IMR-90 (cell line): ENCODE measurements at regions not wholly inside any gene's neighbourhood (a gene's known extent, or its start where the extent isn't known, plus 50 kb on each side); places are given as distances from the start of the nearest gene placed in this dataset.

Experiments used
- ATAC-seq: fragments of 200-7000 bp; cut with Tn5 transposase; 2 replicates; pipeline ENCODE4 v1.9.1; 2020; ENCODE audit warnings: low read depth, mild to moderate bottlenecking, moderate library complexity
- BruUV-seq: library from RNA; stranded (reverse); fragments of 400-500 nt; replicated peaks from 2 replicates; lab custom pipeline; 2021; lab: Mats Ljungman, UMichigan
- CTCF ChIA-PET: fragments of 300-600 bp; formaldehyde crosslinking; extraction: SDS; loops from one replicate; lab custom pipeline; 2021; ENCODE audit warnings: antibody characterized with exemption; lab: Yijun Ruan, JAX
- POLR2A ChIA-PET: fragments of 300-600 bp; sonication (Branson Sonifier 250); formaldehyde crosslinking; loops from one replicate; lab custom pipeline; 2022; ENCODE audit warnings: antibody characterized with exemption; ENCODE audit not compliant: unreplicated experiment; lab: Charles Lee
- DNase-seq: peaks from one replicate; pipeline ENCODE4 v3.0.0; 2013
- H2AFZ ChIP-seq: replicated peaks from 2 replicates; pipeline ENCODE3; 2013; ENCODE audit warnings: low read length, mild to moderate bottlenecking; ENCODE audit not compliant: poor library complexity
- H2AK5ac ChIP-seq: 2 replicates; pipeline ENCODE4 v1.6.1; 2013; ENCODE audit warnings: low read depth, low read length, inconsistent platforms
- H2AK9ac ChIP-seq: replicated peaks from 2 replicates; pipeline ENCODE3; 2013; ENCODE audit warnings: mild to moderate bottlenecking, low read depth, low read length, moderate library complexity; ENCODE audit not compliant: poor library complexity
- H2BK120ac ChIP-seq: 2 replicates; pipeline ENCODE4 v1.6.1; 2013; ENCODE audit warnings: low read depth, low read length, inconsistent platforms
- H2BK15ac ChIP-seq: 3 replicates; pipeline ENCODE4 v1.6.1; 2013; ENCODE audit warnings: low read depth, low read length, inconsistent platforms
- H2BK20ac ChIP-seq: 2 replicates; pipeline ENCODE4 v1.6.1; 2013; ENCODE audit warnings: low read depth, mild to moderate bottlenecking, inconsistent platforms, low read length, moderate library complexity
- H2BK5ac ChIP-seq: 2 replicates; pipeline ENCODE4 v1.6.1; 2013; ENCODE audit warnings: mild to moderate bottlenecking, low read depth, low read length, inconsistent platforms; ENCODE audit not compliant: poor library complexity, severe bottlenecking
- H3K14ac ChIP-seq: replicated peaks from 2 replicates; pipeline ENCODE4 v1.6.1; 2013; ENCODE audit warnings: low read depth, low read length, inconsistent platforms
- H3K18ac ChIP-seq: 2 replicates; pipeline ENCODE4 v1.6.1; 2013; ENCODE audit warnings: low read depth, low read length, control low read depth
- H3K23ac ChIP-seq: 2 replicates; pipeline ENCODE4 v1.6.1; 2013; ENCODE audit warnings: low read depth, low read length, inconsistent platforms
- H3K27ac ChIP-seq: 2 replicates; pipeline ENCODE4 v1.5.1; 2013; ENCODE audit warnings: mild to moderate bottlenecking, control low read depth, low read length; ENCODE audit not compliant: insufficient read depth
- H3K27me3 ChIP-seq: 2 replicates; pipeline ENCODE4 v1.6.1; 2013; ENCODE audit warnings: low read length; ENCODE audit not compliant: control insufficient read depth, insufficient read depth
- H3K36me3 ChIP-seq: 2 replicates; pipeline ENCODE4 v1.6.1; 2013; ENCODE audit warnings: low read length, mixed read lengths; ENCODE audit not compliant: control insufficient read depth, insufficient read depth
- H3K4ac ChIP-seq: 2 replicates; pipeline ENCODE4 v1.6.1; 2013; ENCODE audit warnings: low read depth, low read length, inconsistent platforms
- H3K4me1 ChIP-seq: 2 replicates; pipeline ENCODE4 v1.6.1; 2013; ENCODE audit warnings: low read length, mixed read lengths; ENCODE audit not compliant: control insufficient read depth, insufficient read depth
- H3K4me2 ChIP-seq: 2 replicates; pipeline ENCODE4 v1.6.1; 2013; ENCODE audit warnings: low read depth, mild to moderate bottlenecking, control low read depth, low read length, moderate library complexity
- H3K4me3 ChIP-seq: 2 replicates; pipeline ENCODE4 v1.5.1; 2013; ENCODE audit warnings: low read depth, mild to moderate bottlenecking, control low read depth, low read length, moderate library complexity; ENCODE audit not compliant: insufficient read depth
- H3K56ac ChIP-seq: 2 replicates; pipeline ENCODE4 v1.6.1; 2013; ENCODE audit warnings: low read length, inconsistent platforms; ENCODE audit not compliant: insufficient read depth; ENCODE audit errors: extremely low read depth
- H3K79me1 ChIP-seq, 2 experiments: 2 replicates each; pipeline ENCODE4 v1.6.1; 2013; ENCODE audit warnings: low read length in 2 of 2, inconsistent platforms in 1 of 2, low read depth in 1 of 2
- H3K9ac ChIP-seq: 2 replicates; pipeline ENCODE4 v1.6.1; 2013; ENCODE audit warnings: low read depth, low read length, control low read depth
- H3K9me1 ChIP-seq: 2 replicates; pipeline ENCODE4 v1.6.1; 2013; ENCODE audit warnings: low read length, inconsistent platforms; ENCODE audit not compliant: insufficient read depth
- H3K9me3 ChIP-seq: 2 replicates; pipeline ENCODE4 v1.6.1; 2013; ENCODE audit warnings: low read length; ENCODE audit not compliant: control insufficient read depth, insufficient read depth
- H4K20me1 ChIP-seq: 2 replicates; pipeline ENCODE4 v1.6.1; 2013; ENCODE audit warnings: low read length, inconsistent platforms; ENCODE audit not compliant: insufficient read depth
- H4K5ac ChIP-seq: 2 replicates; pipeline ENCODE4 v1.6.1; 2013; ENCODE audit warnings: mild to moderate bottlenecking, low read depth, low read length, control low read depth
- H4K8ac ChIP-seq, 2 experiments: 2 replicates each; pipeline ENCODE4 v1.6.1; 2013; ENCODE audit warnings: low read depth in 2 of 2, low read length in 2 of 2, control low read depth in 1 of 2, inconsistent platforms in 1 of 2
- H4K91ac ChIP-seq: 2 replicates; pipeline ENCODE4 v1.6.1; 2013; ENCODE audit warnings: low read depth, low read length, inconsistent platforms; ENCODE audit not compliant: insufficient read depth
- CEBPB ChIP-seq: IDR thresholded peaks from 2 replicates; pipeline ENCODE4 v1.6.1; 2012; ENCODE audit warnings: low read depth, low read length, improper control_type of control experiment
- FOS ChIP-seq: fragments of 150-350 bp; IDR thresholded peaks from 2 replicates; pipeline ENCODE4 v1.6.1; 2016; ENCODE audit warnings: low read depth, low read length
- MAFK ChIP-seq: IDR thresholded peaks from 2 replicates; pipeline ENCODE4 v1.6.1; 2012; ENCODE audit warnings: low read depth, low read length, improper control_type of control experiment
- RFX5 ChIP-seq: IDR thresholded peaks from 2 replicates; pipeline ENCODE4 v1.8.0; 2012; ENCODE audit warnings: low read depth, mild to moderate bottlenecking, low read length, moderate library complexity
- SMC3 ChIP-seq: fragments of 150-350 bp; IDR thresholded peaks from 2 replicates; pipeline ENCODE4 v1.6.1; 2016; ENCODE audit warnings: low read depth, mild to moderate bottlenecking, antibody characterized with exemption, low read length, moderate library complexity
- dilution Hi-C: fragments of 300-500 bp; cut with HindIII; formaldehyde crosslinking; loops from one replicate; pipeline ENCODE4 v1.14.3; 2018; ENCODE audit warnings: low sequenced_read_pairs; ENCODE audit not compliant: unreplicated experiment
- in situ Hi-C: fragments of 300-500 bp; cut with MboI; formaldehyde crosslinking; loops from 3 replicates; pipeline ENCODE4 v1.14.3; 2019; ENCODE audit warnings: low sequenced_read_pairs, inconsistent platforms, mixed read lengths
- intact Hi-C: fragments of 100-400 bp; cut with micrococcal nuclease; formaldehyde crosslinking; loops from 2 replicates; pipeline ENCODE4 v1.10.0; 2022
- TF ChIP-seq, protein P1 (sequence below): fragments of 150-350 bp; IDR thresholded peaks from 2 replicates; pipeline ENCODE4 v1.6.1; 2017; ENCODE audit warnings: mild to moderate bottlenecking, antibody characterized with exemption, low read length, low read depth
- TF ChIP-seq, protein P2 (sequence below): conservative IDR thresholded peaks from 2 replicates; pipeline ENCODE4 v1.5.1; 2012; ENCODE audit warnings: mild to moderate bottlenecking, low read depth, low read length, improper control_type of control experiment
- TF ChIP-seq, protein P3 (sequence below): fragments of 150-350 bp; IDR thresholded peaks from 2 replicates; pipeline ENCODE4 v1.6.1; 2016; ENCODE audit warnings: low read depth, mild to moderate bottlenecking, low read length, moderate library complexity, borderline replicate concordance

DNA sequence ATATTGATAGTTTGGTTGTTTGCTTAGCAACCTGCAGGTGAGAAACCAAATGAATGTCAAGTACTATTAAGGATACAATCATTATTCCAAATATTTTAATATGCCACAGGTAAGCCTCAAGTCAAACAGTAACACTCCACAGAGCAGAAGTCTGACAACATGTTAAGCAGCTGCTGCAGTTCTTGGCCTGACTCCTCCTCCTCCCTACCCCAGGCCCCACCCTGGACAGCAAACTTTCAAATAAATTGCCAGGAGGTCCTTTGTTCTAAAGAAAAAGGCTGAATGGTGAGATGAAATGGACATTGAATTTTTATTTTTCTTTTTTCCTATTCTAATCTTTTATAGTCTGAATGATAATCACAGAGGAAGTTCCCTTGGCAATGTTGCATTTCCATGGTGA is 260.0 kb upstream of the POU2AF2 start:
- H3K14ac ChIP-seq: no peak overlapping the region
- no TSS peak for BruUV-seq

More for the DNA sequence above, 260.0 kb upstream of the POU2AF2 start:
- H3K4ac ChIP-seq: no peak overlapping the region
- intact Hi-C loops (no loop called here), dilution Hi-C loops (no loop called here), in situ Hi-C loops (no loop called here)
- peaks cover 6% of the 10 kb centered on the region for H3K4me1 ChIP-seq
- ChIA-PET CTCF (no interaction called here), POLR2A (no interaction called here)
- H4K20me1 ChIP-seq: no peaks in the 10 kb centered on the region
- no peaks in the 10 kb centered on the region for H3K36me3 ChIP-seq
- DNase-seq (no peak), ATAC-seq (no peak)
- no peak overlapping the region for H2BK120ac ChIP-seq
- H2AK9ac ChIP-seq: no peak overlapping the region
- no peaks in the 10 kb centered on the region for H3K27me3 ChIP-seq
- no peak overlapping the region for H4K91ac ChIP-seq
- TF ChIP-seq SMC3 (no peak), RFX5 (no peak), MAFK (no peak), CEBPB (no peak), FOS (no peak)
- TF ChIP-seq, protein P1, sequence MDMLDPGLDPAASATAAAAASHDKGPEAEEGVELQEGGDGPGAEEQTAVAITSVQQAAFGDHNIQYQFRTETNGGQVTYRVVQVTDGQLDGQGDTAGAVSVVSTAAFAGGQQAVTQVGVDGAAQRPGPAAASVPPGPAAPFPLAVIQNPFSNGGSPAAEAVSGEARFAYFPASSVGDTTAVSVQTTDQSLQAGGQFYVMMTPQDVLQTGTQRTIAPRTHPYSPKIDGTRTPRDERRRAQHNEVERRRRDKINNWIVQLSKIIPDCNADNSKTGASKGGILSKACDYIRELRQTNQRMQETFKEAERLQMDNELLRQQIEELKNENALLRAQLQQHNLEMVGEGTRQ: no peak
- TF ChIP-seq, protein P2, sequence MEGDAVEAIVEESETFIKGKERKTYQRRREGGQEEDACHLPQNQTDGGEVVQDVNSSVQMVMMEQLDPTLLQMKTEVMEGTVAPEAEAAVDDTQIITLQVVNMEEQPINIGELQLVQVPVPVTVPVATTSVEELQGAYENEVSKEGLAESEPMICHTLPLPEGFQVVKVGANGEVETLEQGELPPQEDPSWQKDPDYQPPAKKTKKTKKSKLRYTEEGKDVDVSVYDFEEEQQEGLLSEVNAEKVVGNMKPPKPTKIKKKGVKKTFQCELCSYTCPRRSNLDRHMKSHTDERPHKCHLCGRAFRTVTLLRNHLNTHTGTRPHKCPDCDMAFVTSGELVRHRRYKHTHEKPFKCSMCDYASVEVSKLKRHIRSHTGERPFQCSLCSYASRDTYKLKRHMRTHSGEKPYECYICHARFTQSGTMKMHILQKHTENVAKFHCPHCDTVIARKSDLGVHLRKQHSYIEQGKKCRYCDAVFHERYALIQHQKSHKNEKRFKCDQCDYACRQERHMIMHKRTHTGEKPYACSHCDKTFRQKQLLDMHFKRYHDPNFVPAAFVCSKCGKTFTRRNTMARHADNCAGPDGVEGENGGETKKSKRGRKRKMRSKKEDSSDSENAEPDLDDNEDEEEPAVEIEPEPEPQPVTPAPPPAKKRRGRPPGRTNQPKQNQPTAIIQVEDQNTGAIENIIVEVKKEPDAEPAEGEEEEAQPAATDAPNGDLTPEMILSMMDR: no peak
- TF ChIP-seq, protein P3, sequence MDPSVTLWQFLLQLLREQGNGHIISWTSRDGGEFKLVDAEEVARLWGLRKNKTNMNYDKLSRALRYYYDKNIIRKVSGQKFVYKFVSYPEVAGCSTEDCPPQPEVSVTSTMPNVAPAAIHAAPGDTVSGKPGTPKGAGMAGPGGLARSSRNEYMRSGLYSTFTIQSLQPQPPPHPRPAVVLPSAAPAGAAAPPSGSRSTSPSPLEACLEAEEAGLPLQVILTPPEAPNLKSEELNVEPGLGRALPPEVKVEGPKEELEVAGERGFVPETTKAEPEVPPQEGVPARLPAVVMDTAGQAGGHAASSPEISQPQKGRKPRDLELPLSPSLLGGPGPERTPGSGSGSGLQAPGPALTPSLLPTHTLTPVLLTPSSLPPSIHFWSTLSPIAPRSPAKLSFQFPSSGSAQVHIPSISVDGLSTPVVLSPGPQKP: no peak
- H2BK5ac ChIP-seq: no peak overlapping the region
- H3K23ac ChIP-seq: no peak overlapping the region
- H4K8ac ChIP-seq: no peak overlapping the region
- H3K4me3 ChIP-seq: no peak overlapping the region
- H2BK15ac ChIP-seq: no peak overlapping the region
- H3K9ac ChIP-seq: no peak overlapping the region
- H3K79me1 ChIP-seq: no peaks in the 10 kb centered on the region
- no peak overlapping the region for H2BK20ac ChIP-seq
- H2AK5ac ChIP-seq: no peak overlapping the region
- H3K27ac ChIP-seq: no peak overlapping the region
- no peak overlapping the region for H4K5ac ChIP-seq
- no peaks in the 10 kb centered on the region for H3K9me3 ChIP-seq
- H2AFZ ChIP-seq: no peak overlapping the region
- no peak overlapping the region for H3K56ac ChIP-seq
- H3K18ac ChIP-seq: no peak overlapping the region
- no peak overlapping the region for H3K4me2 ChIP-seq
- H3K9me1 ChIP-seq: no peaks in the 10 kb centered on the region; the same call in 1 of the 2 replicates
